Activated CD8-positive, alpha-beta T cell treated with anti-CD3 and anti-CD28 coated beads for 36 hours (primary cell): ENCODE measurements at regions not wholly inside any gene's neighbourhood (a gene's known extent, or its start where the extent isn't known, plus 50 kb on each side); places are given as distances from the start of the nearest gene placed in this dataset.
A peak's percentile ranks its signal among the peaks of the same experiment; 100 is the strongest.

ENCODE experiments used
- ATAC-seq: fragments of 200-7000 bp; cut with Tn5 transposase; one replicate; pipeline ENCODE4 v1.10.0; 2021; ENCODE audit warnings: mild to moderate bottlenecking, moderate library complexity
- CTCF ChIA-PET: fragments of 350-600 bp; sonication (Branson Sonifier 250); formaldehyde crosslinking; loops from one replicate; lab custom pipeline; 2021; ENCODE audit warnings: antibody characterized with exemption; lab: Charles Lee
- POLR2A ChIA-PET: fragments of 350-600 bp; sonication (Branson Sonifier 250); formaldehyde crosslinking; loops from one replicate; lab custom pipeline; 2021; ENCODE audit warnings: antibody characterized with exemption; lab: Charles Lee
- DNase-seq: peaks from one replicate; pipeline ENCODE4 v3.0.0-alpha.2; 2020
- H3K27ac Mint-ChIP-seq: one replicate; pipeline ENCODE4 v1.8.0; 2021; ENCODE audit warnings: mild to moderate bottlenecking, mixed read lengths
- H3K27me3 Mint-ChIP-seq: one replicate; pipeline ENCODE4 v1.8.0; 2021; ENCODE audit warnings: mixed read lengths
- H3K36me3 Mint-ChIP-seq: one replicate; pipeline ENCODE4 v1.8.0; 2021; ENCODE audit warnings: low read depth, mixed read lengths
- H3K4me1 Mint-ChIP-seq: one replicate; pipeline ENCODE4 v1.8.0; 2021; ENCODE audit warnings: low read depth, mixed read lengths
- H3K4me3 Mint-ChIP-seq: one replicate; pipeline ENCODE4 v1.8.0; 2021; ENCODE audit warnings: mild to moderate bottlenecking, moderate library complexity, mixed read lengths
- H3K9me3 Mint-ChIP-seq: one replicate; pipeline ENCODE4 v1.8.0; 2021; ENCODE audit warnings: mixed read lengths
- CTCF ChIP-seq: fragments of 200-600 bp; IDR thresholded peaks from one replicate; pipeline ENCODE4 v1.8.0; 2022; ENCODE audit warnings: antibody characterized with exemption, mild to moderate bottlenecking
- intact Hi-C: fragments of 100-400 bp; cut with micrococcal nuclease; formaldehyde crosslinking; loops from one replicate; pipeline ENCODE4 v1.10.0; 2022

DNA sequence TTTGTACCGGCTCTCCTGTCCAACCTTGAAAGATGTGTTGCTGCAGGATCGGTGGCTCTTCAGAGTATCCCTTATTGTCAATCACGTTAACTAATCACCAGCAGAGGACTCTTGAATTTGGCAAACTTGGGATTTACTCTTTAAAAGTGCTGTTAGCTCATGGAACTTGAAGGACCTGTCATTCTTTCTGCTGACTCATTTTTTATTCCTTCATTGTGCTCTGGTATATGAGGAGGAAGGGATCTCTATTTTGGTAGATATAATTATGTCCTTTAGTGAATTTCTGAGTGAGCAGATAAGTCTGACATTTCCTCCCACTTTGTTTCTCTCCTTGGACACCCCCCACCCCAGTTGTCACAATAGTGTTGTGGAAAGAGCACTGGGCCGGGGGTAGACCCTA is 175.1 kb upstream of the HDAC9 start:
- H3K9me3 Mint-ChIP-seq, result no peaks in the 10 kb centered on the region
- DNase-seq (no peak), ATAC-seq (no peak)
- TF ChIP-seq CTCF, result no peak
- no peak overlapping the region for H3K4me3 Mint-ChIP-seq
- CTCF ChIA-PET, result interaction anchor here (0.8 to 1.2 kb wide), 3 partner anchors 32 to 614 kb away, joined by 3 to 5 read pairs (median 3); no protein-coding TSS in a partner anchor
- H3K36me3 Mint-ChIP-seq, result no peaks in the 10 kb centered on the region
- intact Hi-C loops, result loop anchor here (10.0 kb wide), 2 partner anchors 256 to 546 kb away; no protein-coding TSS in a partner anchor
- POLR2A ChIA-PET, result no interaction called here
- H3K27ac Mint-ChIP-seq, result no peak overlapping the region
- H3K27me3 Mint-ChIP-seq, result no peaks in the 10 kb centered on the region
- H3K4me1 Mint-ChIP-seq, result no peaks in the 10 kb centered on the region

DNA sequence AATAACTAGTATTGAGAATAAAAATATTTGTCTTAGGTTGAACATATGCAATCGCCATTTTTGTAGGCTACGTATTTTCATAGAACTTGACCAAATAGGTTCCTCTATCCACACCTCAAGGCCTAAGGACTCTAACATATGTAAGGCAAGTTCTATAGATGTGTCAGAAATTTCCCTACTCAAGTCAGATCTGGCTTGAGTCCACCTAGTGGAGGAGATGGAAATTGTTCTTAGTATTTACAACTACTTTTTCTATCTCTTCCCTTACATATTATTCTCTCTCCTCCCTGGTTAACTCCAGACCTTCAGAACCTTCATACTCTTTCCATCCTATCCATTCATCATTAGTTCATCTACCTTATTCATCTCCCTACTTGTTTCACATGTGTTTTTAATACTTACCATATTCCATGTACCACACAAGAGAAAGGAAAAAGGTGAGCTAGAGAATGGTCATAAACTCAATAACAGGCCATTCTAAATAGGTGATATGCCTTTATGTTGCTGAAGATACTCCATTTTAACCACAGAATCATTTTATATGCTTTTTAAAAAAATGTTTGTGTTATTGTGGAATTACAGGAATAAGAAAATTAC is 174.5 kb upstream of the HDAC9 start:
- Mint-ChIP-seq H3K4me1 (no peaks in the 10 kb centered on the region), H3K4me3 (no peak overlapping the region), H3K36me3 (no peaks in the 10 kb centered on the region), H3K27me3 (no peaks in the 10 kb centered on the region), H3K27ac (no peak overlapping the region), H3K9me3 (no peaks in the 10 kb centered on the region)
- POLR2A ChIA-PET, result no interaction called here
- CTCF ChIA-PET, result interaction anchor here (0.6 to 1.6 kb wide), 12 partner anchors 12 to 640 kb away, joined by 3 to 12 read pairs (median 4); no protein-coding TSS in a partner anchor
- intact Hi-C loops, result loop anchor here (10.0 kb wide), 2 partner anchors 256 to 546 kb away; no protein-coding TSS in a partner anchor
- ATAC-seq, result peak; percentile 58
- TF ChIP-seq CTCF, result peak; percentile 64
- DNase-seq, result no peak

DNA sequence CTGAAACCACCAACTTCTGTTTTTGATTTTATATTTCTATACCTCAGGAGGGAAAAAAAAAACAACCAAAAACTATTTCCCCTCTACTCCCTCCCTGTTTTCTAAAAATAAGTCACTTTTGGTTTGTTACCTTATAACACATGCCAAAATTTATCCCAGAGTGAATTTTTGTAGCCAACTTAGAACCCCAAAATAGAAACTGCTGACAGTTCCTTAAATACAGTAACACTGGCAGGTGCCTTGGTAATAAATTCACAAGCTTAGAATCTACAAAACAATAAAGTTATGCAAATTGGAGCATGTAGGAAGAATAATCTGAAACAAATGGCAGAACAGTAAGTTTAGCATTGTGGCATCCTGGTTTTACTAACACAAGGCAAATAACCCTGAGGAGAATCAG is 165.0 kb upstream of the HDAC9 start:
- H3K36me3 Mint-ChIP-seq, result no peaks in the 10 kb centered on the region
- POLR2A ChIA-PET, result no interaction called here
- no peaks in the 10 kb centered on the region for H3K4me1 Mint-ChIP-seq
- intact Hi-C loops, result no loop called here
- DNase-seq, result no peak
- no peak for ATAC-seq
- no peak overlapping the region for H3K4me3 Mint-ChIP-seq
- H3K9me3 Mint-ChIP-seq, result no peaks in the 10 kb centered on the region
- H3K27ac Mint-ChIP-seq, result no peak overlapping the region
- CTCF ChIA-PET, result no interaction called here
- H3K27me3 Mint-ChIP-seq, result no peaks in the 10 kb centered on the region
- no peak for TF ChIP-seq CTCF

DNA sequence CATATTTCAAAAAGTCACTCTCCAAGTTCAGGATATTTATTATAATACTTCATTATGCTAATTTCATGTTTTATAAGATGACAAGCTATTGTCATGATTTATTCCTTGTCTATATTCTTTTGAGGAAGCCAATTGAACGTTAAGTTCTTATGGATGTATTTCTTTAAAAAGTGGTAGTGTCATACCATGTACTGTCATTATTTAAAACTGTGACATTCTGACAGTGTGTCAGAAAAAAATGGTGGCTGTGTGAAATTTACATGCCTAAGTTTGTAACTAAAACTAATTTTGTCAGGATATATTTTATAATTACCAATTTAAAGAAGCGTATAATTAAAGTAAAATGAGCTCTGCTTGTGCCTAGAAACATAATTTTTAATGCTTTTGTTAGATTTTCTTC is 158.9 kb upstream of the HDAC9 start:
- ChIA-PET POLR2A (no interaction called here), CTCF (interaction anchor here (0.7 kb wide), 1 partner anchor 17 kb away, joined by 3 read pairs; no protein-coding TSS in a partner anchor)
- Mint-ChIP-seq H3K4me3 (no peak overlapping the region), H3K27ac (no peak overlapping the region), H3K4me1 (no peaks in the 10 kb centered on the region), H3K27me3 (no peaks in the 10 kb centered on the region), H3K36me3 (no peaks in the 10 kb centered on the region), H3K9me3 (peaks cover 6% of the 10 kb centered on the region)
- DNase-seq, result no peak
- no peak for TF ChIP-seq CTCF
- intact Hi-C loops, result no loop called here
- ATAC-seq, result no peak

DNA sequence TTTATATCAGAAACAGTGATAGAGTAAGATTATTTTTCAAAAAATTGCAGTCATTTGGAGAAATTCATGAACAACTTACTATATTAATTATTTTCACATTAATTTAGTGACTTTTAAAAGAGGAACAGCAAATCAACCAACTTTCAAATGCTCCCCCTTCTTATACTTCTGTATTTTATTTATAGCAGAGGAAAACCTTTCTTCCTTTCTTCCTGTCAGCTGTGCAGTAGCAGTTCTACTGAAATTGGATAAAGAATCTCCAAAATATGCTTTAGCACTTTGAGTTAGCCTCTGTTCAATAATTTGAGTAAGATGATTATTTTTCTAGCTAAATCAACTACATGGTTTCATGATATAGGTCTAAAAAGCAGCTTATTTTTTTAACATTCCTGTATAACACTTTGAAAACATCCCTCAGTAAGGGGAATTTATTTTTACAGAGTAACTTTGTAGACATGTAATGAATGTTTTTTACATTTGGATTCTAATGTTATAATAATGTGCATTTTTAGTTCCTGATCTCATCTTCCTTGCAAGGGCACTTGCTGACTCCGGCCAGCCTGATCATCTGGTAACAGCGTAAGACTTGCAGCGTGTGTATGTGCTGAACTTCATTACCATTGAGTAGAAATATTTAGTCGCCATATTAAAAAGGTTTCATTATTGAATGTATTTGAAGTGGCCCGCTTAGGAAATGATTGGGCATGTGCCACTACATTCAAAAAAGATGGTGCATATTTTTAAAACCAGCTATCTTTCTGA is 158.3 kb upstream of the HDAC9 start:
- H3K4me3 Mint-ChIP-seq, result no peak overlapping the region
- no peaks in the 10 kb centered on the region for H3K4me1 Mint-ChIP-seq
- no peak for DNase-seq
- no peak for ATAC-seq
- ChIA-PET CTCF (interaction anchor here (0.7 kb wide), 1 partner anchor 18 kb away, joined by 3 read pairs; no protein-coding TSS in a partner anchor), POLR2A (no interaction called here)
- H3K9me3 Mint-ChIP-seq, result peaks cover 6% of the 10 kb centered on the region
- H3K27ac Mint-ChIP-seq, result no peak overlapping the region
- no peak for TF ChIP-seq CTCF
- no peaks in the 10 kb centered on the region for H3K36me3 Mint-ChIP-seq
- intact Hi-C loops, result no loop called here
- H3K27me3 Mint-ChIP-seq, result no peaks in the 10 kb centered on the region
